Sciatic nerve (tissue), 2 donors: ENCODE measurements at regions not wholly inside any gene's neighbourhood (a gene's known extent, or its start where the extent isn't known, plus 50 kb on each side); places are given as distances from the start of the nearest gene placed in this dataset.

ENCODE experiments used
- ATAC-seq: fragments of 200-7000 bp; cut with Tn5 transposase; one replicate; pipeline ENCODE4 v1.9.1; 2020; ENCODE audit warnings: mild to moderate bottlenecking, moderate library complexity
- DNase-seq: peaks from one replicate; pipeline ENCODE4 v3.0.0-alpha.2; 2020; ENCODE audit warnings: low spot score
- intact Hi-C: fragments of 100-400 bp; cut with DNase I; formaldehyde crosslinking; loops from one replicate; pipeline ENCODE4 v1.14.2; 2022
- donor health status: DM: no; HTN: no; CAD: no.
- donor health status: DM: no; HTN: no; CAD: no.

GRCh38 chr1:8077602-8078001 is 51.5 kb upstream of the ERRFI1 start:
- no peak for ATAC-seq
- intact Hi-C loops, result no loop called here
- DNase-seq, result no peak

GRCh38 chr1:8077120-8077573 is 51.0 kb upstream of the ERRFI1 start:
- DNase-seq (no peak), ATAC-seq (peak; percentile 70)
- intact Hi-C loops, result no loop called here

GRCh38 chr1:8076176-8076575 is 50.1 kb upstream of the ERRFI1 start:
- DNase-seq (no peak), ATAC-seq (no peak)
- intact Hi-C loops, result no loop called here
